ENCODE measurements at regions not wholly inside any gene's neighbourhood (a gene's known extent, or its start where the extent isn't known, plus 50 kb on each side); places are given as distances from the start of the nearest gene placed in this dataset.

GRCh38 chr21:36551321-36551720 lies 71.4 kb upstream of the CLDN14 start:
- no peak overlapping the region for H2AFZ ChIP-seq (ENCODE audit: low read depth, low read length, poor library complexity, severe bottlenecking)
- intact Hi-C loops (cut with micrococcal nuclease): no loop called here

GRCh38 chr21:36551731-36552433 lies 72.0 kb upstream of the CLDN14 start:
- no peak overlapping the region for H3K27ac ChIP-seq (ENCODE audit: low read depth, low read length)
- CTCF ChIA-PET: no interaction called here

More at GRCh38 chr21:36551321-36551720, 71.4 kb upstream of the CLDN14 start:
- ChIA-PET CTCF (no interaction called here), POLR2A (no interaction called here), RAD21 (ENCODE audit: low non-redundant PET in 1 of 2, low total read pairs in 2 of 2, uncharacterized antibody in 2 of 2, unreplicated experiment in 2 of 2) (no interaction called here)
- H3K9me3 ChIP-seq (ENCODE audit: control insufficient read depth in 1 of 2, insufficient read depth in 1 of 2, low read depth in 1 of 2, low read length in 2 of 2): no peaks in the 10 kb centered on the region
- no peaks in the 10 kb centered on the region for H3K9me2 ChIP-seq (ENCODE audit: insufficient read depth)
- peaks cover 5% of the 10 kb centered on the region; the same call in 1 of the 2 replicates for H3K27me3 ChIP-seq (ENCODE audit: insufficient read depth, low read length)
- TF ChIP-seq CEBPB (IDR thresholded peaks at IDR 0.05; ENCODE audit: low read depth) (no peak), FOSL1 (IDR thresholded peaks at IDR 0.05; ENCODE audit: low read depth) (no peak), EZH2 (IDR thresholded peaks at IDR 0.05) (no peak), YY1 (IDR thresholded peaks at IDR 0.05; ENCODE audit: extremely low read depth, insufficient replicate concordance, low read depth, low read length) (no peak), MAX (IDR thresholded peaks at IDR 0.05) (no peak), ELF1 (IDR thresholded peaks at IDR 0.05; ENCODE audit: borderline replicate concordance, low read depth) (no peak), SRF (IDR thresholded peaks at IDR 0.05; ENCODE audit: low read depth) (no peak), JUND (IDR thresholded peaks at IDR 0.05) (no peak)
- no peaks in the 10 kb centered on the region for H4K20me1 ChIP-seq (ENCODE audit: insufficient read depth)
- no peak overlapping the region for H3K4me2 ChIP-seq (ENCODE audit: low read length)
- no peak for DNase-seq (ENCODE audit: low read depth, low spot score)
- no peak overlapping the region for H3K27ac ChIP-seq (ENCODE audit: low read depth, low read length)
- no peaks in the 10 kb centered on the region for H3K79me2 ChIP-seq (ENCODE audit: insufficient read depth, low read length)
- H3K36me3 ChIP-seq (ENCODE audit: control insufficient read depth in 1 of 2, insufficient read depth in 2 of 2, low read length in 2 of 2): no peaks in the 10 kb centered on the region
- no peaks in the 10 kb centered on the region for H3K4me1 ChIP-seq (ENCODE audit: control insufficient read depth in 1 of 2, insufficient read depth in 2 of 2, low read length in 2 of 2)
- BruUV-seq (replicated peaks): no TSS peak
- ATAC-seq: no peak
- H3K4me3 ChIP-seq (replicated peaks in 1 of 2; ENCODE audit: low read depth in 1 of 2, low read length in 2 of 2): no peak overlapping the region
- no peak overlapping the region for H3K9ac ChIP-seq (ENCODE audit: low read length)

More at GRCh38 chr21:36551731-36552433, 72.0 kb upstream of the CLDN14 start:
- no peaks in the 10 kb centered on the region for H3K9me2 ChIP-seq (ENCODE audit: insufficient read depth)
- DNase-seq (ENCODE audit: low read depth, low spot score): no peak
- H3K4me1 ChIP-seq (ENCODE audit: control insufficient read depth in 1 of 2, insufficient read depth in 2 of 2, low read length in 2 of 2): no peaks in the 10 kb centered on the region
- H3K9ac ChIP-seq (ENCODE audit: low read length): no peak overlapping the region
- H3K4me3 ChIP-seq (replicated peaks in 1 of 2; ENCODE audit: low read depth in 1 of 2, low read length in 2 of 2): no peak overlapping the region
- BruUV-seq (replicated peaks): no TSS peak
- H3K36me3 ChIP-seq (ENCODE audit: control insufficient read depth in 1 of 2, insufficient read depth in 2 of 2, low read length in 2 of 2): no peaks in the 10 kb centered on the region
- H3K79me2 ChIP-seq (ENCODE audit: insufficient read depth, low read length): no peaks in the 10 kb centered on the region
- peaks cover 2% of the 10 kb centered on the region; the same call in 1 of the 2 replicates for H3K27me3 ChIP-seq (ENCODE audit: insufficient read depth, low read length)
- TF ChIP-seq EZH2phosphoT487 (IDR thresholded peaks at IDR 0.05; ENCODE audit: borderline replicate concordance) (no peak), SP1 (IDR thresholded peaks at IDR 0.05; ENCODE audit: low read depth) (no peak), ELF1 (IDR thresholded peaks at IDR 0.05; ENCODE audit: borderline replicate concordance, low read depth) (no peak), SRF (IDR thresholded peaks at IDR 0.05; ENCODE audit: low read depth) (no peak), ATF3 (IDR thresholded peaks at IDR 0.05) (no peak), CTCF (IDR thresholded peaks at IDR 0.05 in 2 of 3, conservative IDR thresholded peaks at IDR 0.05 in 1 of 3; ENCODE audit: borderline replicate concordance in 1 of 3, insufficient read depth in 1 of 3, low read depth in 2 of 3, low read length in 2 of 3) (no peak)
- intact Hi-C loops (cut with micrococcal nuclease): no loop called here
- no peaks in the 10 kb centered on the region for H4K20me1 ChIP-seq (ENCODE audit: insufficient read depth)
- RAD21 ChIA-PET (ENCODE audit: low non-redundant PET in 1 of 2, low total read pairs in 2 of 2, uncharacterized antibody in 2 of 2, unreplicated experiment in 2 of 2): no interaction called here
- no peak overlapping the region for H3K4me2 ChIP-seq (ENCODE audit: low read length)
- POLR2A ChIA-PET: no interaction called here
- no peak for ATAC-seq
- H2AFZ ChIP-seq (ENCODE audit: low read depth, low read length, poor library complexity, severe bottlenecking): no peak overlapping the region
- no peaks in the 10 kb centered on the region for H3K9me3 ChIP-seq (ENCODE audit: control insufficient read depth in 1 of 2, insufficient read depth in 1 of 2, low read depth in 1 of 2, low read length in 2 of 2)
